Testis (tissue), 2 donors: ENCODE measurements at regions not wholly inside any gene's neighbourhood (a gene's known extent, or its start where the extent isn't known, plus 50 kb on each side); places are given as distances from the start of the nearest gene placed in this dataset.

ENCODE experiments used
- DNase-seq: peaks from one replicate; pipeline ENCODE4 v3.0.0-alpha.2; 2019
- H3K27ac ChIP-seq, 2 donors: fragments of 200-600 bp; sonication (generic); one replicate each; pipeline ENCODE4 v1.5.1; 2019
- H3K27me3 ChIP-seq: fragments of 200-600 bp; sonication (generic); one replicate; pipeline ENCODE4 v1.5.1; 2019
- H3K36me3 ChIP-seq: fragments of 200-600 bp; sonication (generic); one replicate; pipeline ENCODE4 v1.5.1; 2017; ENCODE audit warnings: low read depth; ENCODE audit errors: missing control alignments
- H3K4me1 ChIP-seq: fragments of 200-600 bp; sonication (generic); one replicate; pipeline ENCODE4 v1.5.1; 2019
- H3K4me3 ChIP-seq, 2 donors: fragments of 200-600 bp; sonication (generic); one replicate each; pipeline ENCODE4 v1.5.1; 2017 to 2019
- H3K9me3 ChIP-seq: fragments of 200-600 bp; sonication (generic); one replicate; pipeline ENCODE4 v1.5.1; 2017
- CTCF ChIP-seq, 3 experiments: fragments of 450-650 bp in 2 of 3; fragments of 200-600 bp in 1 of 3; sonication (generic) in 1 of 3; IDR thresholded peaks; one replicate each; pipeline ENCODE4 v1.5.1; 2016 to 2019; ENCODE audit warnings: antibody characterized with exemption in 3 of 3, mild to moderate bottlenecking in 2 of 3, moderate library complexity in 1 of 3
- POLR2A ChIP-seq: fragments of 450-650 bp; IDR thresholded peaks from one replicate; pipeline ENCODE4 v1.6.1; 2017; ENCODE audit warnings: antibody characterized with exemption, mild to moderate bottlenecking, moderate library complexity
- WGBS, 2 donors: methylation state at CpG; one replicate each; pipeline ENCODE4 v1.1.5; 2018; 5-methylcytosine and 5-hydroxymethylcytosine counted together
- intact Hi-C: fragments of 100-400 bp; cut with DNase I; formaldehyde crosslinking; loops from one replicate; pipeline ENCODE4 v1.15.1; 2023; ENCODE audit warnings: low total_unique reads

- Histone ChIP-seq H3K27ac (no peak overlapping the region), H3K4me1 (no peaks in the 10 kb centered on the region), H3K9me3 (no peaks in the 10 kb centered on the region), H3K27me3 (no peaks in the 10 kb centered on the region), H3K4me3 (no peak overlapping the region), H3K36me3 (no peaks in the 10 kb centered on the region)
- intact Hi-C loops = no loop called here
- WGBS, 2 donors = 95 to 98% methylated on average over 1 of the region's 1 CpG
- no peak for DNase-seq
- TF ChIP-seq POLR2A (no peak), CTCF (IDR thresholded peaks at IDR 0.05) (no peak)
Observed at GRCh38 chr2:153420394-153420793, 58.2 kb downstream of the RPRM start.

DNA sequence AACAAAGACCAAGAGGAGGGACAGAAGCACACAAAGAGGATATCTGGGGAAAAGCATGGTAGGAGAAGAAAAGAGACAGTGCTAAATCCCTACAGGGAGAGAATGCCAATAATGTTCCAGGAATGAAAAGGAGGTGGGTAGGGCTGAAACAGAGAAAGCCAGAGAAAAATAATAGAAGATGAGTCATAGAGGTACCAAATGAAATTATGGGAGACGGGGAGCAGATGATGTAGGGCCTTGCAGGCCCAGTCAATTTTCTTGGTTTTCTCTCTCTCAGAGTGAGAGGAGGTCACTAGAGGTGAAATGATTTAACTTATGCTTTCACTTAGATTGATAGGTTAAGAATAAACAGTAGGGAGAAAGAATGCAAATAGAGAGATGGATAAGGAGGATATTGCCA, 61.5 kb downstream of the RPRM start:
- Histone ChIP-seq H3K4me3 (no peak overlapping the region), H3K36me3 (no peaks in the 10 kb centered on the region), H3K27ac (no peak overlapping the region), H3K4me1 (no peaks in the 10 kb centered on the region), H3K9me3 (no peaks in the 10 kb centered on the region), H3K27me3 (no peaks in the 10 kb centered on the region)
- WGBS, 2 donors = 95 to 100% methylated on average over 1 of the region's 1 CpG
- no peak for DNase-seq
- TF ChIP-seq CTCF (IDR thresholded peaks at IDR 0.05) = no peak
- TF ChIP-seq POLR2A = no peak
- intact Hi-C loops = no loop called here

- TF ChIP-seq CTCF (IDR thresholded peaks at IDR 0.05) = no peak
- no peak for TF ChIP-seq POLR2A
- no peak for DNase-seq
Observed at GRCh38 chr2:153416071-153416470, 62.5 kb downstream of the RPRM start.

GRCh38 chr2:153408710-153409385, 69.7 kb downstream of the RPRM start:
- TF ChIP-seq POLR2A (no peak), CTCF (IDR thresholded peaks at IDR 0.05) (no peak)
- Histone ChIP-seq H3K36me3 (no peaks in the 10 kb centered on the region), H3K27me3 (no peaks in the 10 kb centered on the region), H3K4me1 (no peaks in the 10 kb centered on the region), H3K9me3 (no peaks in the 10 kb centered on the region), H3K4me3 (no peak overlapping the region), H3K27ac (no peak overlapping the region)
- 74 to 83% methylated on average over 3 of the region's 3 CpGs for WGBS, 2 donors
- no peak for DNase-seq
- intact Hi-C loops = no loop called here

More at GRCh38 chr2:153416071-153416470, 62.5 kb downstream of the RPRM start:
- H3K9me3 ChIP-seq = no peaks in the 10 kb centered on the region
- no peak overlapping the region for H3K4me3 ChIP-seq
- H3K27ac ChIP-seq = no peak overlapping the region
- H3K36me3 ChIP-seq = no peaks in the 10 kb centered on the region
- intact Hi-C loops = no loop called here
- no peaks in the 10 kb centered on the region for H3K27me3 ChIP-seq
- no peaks in the 10 kb centered on the region for H3K4me1 ChIP-seq
- 29 to 37% methylated on average over 1 of the region's 1 CpG for WGBS, 2 donors

GRCh38 chr2:153405196-153405595, 73.4 kb downstream of the RPRM start:
- 75 to 76% methylated on average over 1 of the region's 1 CpG for WGBS, 2 donors
- Histone ChIP-seq H3K27me3 (no peaks in the 10 kb centered on the region), H3K27ac (no peak overlapping the region), H3K9me3 (no peaks in the 10 kb centered on the region), H3K36me3 (no peaks in the 10 kb centered on the region), H3K4me1 (no peaks in the 10 kb centered on the region), H3K4me3 (no peak overlapping the region)
- intact Hi-C loops = no loop called here
- TF ChIP-seq POLR2A = no peak
- no peak for DNase-seq
